ENCODE measurements at regions not wholly inside any gene's neighbourhood (a gene's known extent, or its start where the extent isn't known, plus 50 kb on each side); places are given as distances from the start of the nearest gene placed in this dataset.
"Not testable (repeated sequence)": the region's sequence is repeated elsewhere in the genome, so short reads cannot be mapped to it uniquely, and the experiment has no call there.

GRCh38 chr4:126526335-126526734, 1106.4 kb upstream of the INTU start:
- DNase-seq (ENCODE audit: low spot score) = no peak

DNA sequence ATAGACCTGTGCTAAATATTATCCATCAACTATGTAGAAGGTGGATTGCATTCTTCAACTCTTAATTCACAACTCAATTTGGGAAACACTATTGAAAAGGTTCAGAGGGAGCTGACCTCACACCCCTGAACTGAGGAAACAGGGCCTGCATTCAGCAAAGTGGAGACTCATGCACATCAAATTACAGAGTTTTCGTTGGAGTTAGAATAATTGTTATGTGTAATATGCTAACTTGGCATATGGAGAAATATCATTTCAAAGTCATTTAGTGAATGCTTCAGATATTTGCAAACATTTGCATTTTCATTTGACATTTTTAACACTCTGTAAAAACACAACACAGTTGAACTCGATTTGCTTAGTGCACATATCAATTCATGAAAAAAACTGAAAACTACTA, 1102.8 kb upstream of the INTU start:
- no peak for DNase-seq (ENCODE audit: low spot score)

DNA sequence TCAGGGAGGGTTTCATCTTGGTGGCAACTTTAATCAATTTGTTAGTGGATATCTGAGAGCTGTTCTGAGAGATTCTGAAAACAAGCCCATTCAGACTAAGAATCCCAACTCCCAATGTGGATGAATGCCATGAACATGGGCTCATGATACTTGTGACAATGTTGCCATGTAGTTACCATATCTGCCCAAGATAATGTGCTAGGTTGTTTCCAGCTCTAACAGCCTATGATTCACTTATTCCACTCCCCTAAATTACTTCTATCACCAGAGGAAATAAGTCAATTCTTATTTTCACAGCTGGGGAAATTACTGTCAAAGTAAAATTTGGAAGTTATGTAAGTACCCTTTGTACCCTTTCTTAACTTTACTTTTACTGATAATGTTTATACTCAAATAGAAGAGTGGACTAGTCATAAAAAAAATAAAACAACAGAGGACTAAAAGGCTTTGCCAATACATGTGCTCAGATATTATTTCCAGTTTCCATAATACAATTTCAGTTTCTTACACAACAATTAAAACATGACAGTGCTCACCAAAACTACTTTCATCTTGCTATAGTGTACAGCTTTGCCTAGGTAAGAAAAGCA, 1101.7 kb upstream of the INTU start:
- DNase-seq (ENCODE audit: low spot score) = no peak

DNA sequence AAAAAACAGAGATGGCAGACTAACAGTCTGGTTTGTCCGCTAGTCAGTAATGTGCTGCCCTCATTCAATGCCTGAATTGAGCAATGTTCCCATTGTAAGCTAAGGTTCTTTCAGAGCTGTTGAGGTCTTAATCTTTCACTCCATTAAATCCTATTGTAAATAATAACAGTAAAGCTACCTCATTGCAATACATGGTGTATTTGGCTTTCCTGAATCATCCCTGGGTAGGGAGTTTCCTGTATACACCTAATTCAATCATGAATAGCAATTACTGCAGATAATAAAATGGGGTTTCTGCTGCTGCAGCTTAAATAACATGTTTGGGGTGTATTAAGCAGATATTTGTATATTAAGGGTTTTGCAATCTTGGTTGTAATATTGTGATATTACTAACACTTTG, 1100.2 kb upstream of the INTU start:
- no peak for DNase-seq (ENCODE audit: low spot score)

GRCh38 chr4:126533146-126533805, 1099.5 kb upstream of the INTU start:
- peak; percentile 5 for DNase-seq (ENCODE audit: low spot score)

- DNase-seq (ENCODE audit: low spot score) = no peak
These were observed 1093.0 kb upstream of the INTU start for GRCh38 chr4:126539771-126540170.

- no peak for DNase-seq (ENCODE audit: low spot score)
These were observed 1090.9 kb upstream of the INTU start for GRCh38 chr4:126541820-126542219.

DNA sequence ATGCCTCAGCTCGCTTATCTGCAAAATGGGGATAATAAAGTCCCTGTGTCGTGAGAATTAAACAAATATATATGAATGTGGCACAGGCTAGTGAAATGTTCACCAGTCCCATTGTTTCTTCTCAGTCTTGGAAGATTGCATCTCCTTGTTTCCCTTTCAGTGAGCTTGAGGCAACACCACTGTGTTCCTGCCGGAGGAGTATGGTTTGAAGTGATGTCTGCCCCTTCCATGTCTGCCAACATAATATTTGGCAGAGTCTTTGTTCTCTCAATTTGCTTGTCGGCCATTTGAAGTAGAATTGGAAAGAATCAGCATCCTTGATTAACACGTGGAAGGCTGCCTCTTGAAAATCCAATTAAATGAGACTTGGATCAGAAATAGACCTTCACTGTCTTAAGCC, 1088.5 kb upstream of the INTU start:
- no peak for DNase-seq (ENCODE audit: low spot score)

DNA sequence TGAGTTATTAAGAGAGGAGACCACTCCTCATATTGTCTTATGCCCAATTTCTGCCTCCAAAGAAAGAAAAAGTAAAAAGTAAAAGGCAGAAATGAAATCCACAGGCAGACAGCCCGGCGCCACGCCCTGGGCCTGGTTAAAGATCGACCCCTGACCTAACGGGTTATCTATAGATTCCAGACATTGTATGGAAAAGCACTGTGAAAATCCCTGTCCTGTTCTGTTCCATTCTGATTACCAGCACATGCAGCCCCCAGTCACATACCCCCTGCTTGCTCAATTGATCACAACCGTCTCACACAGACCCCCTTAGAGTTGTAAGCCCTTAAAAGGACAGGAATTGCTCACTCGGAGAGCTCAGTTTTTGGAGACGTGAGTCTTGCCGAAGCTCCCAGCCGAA, 1086.6 kb upstream of the INTU start:
- DNase-seq (ENCODE audit: low spot score) = not testable (repeated sequence)

GRCh38 chr4:126547352-126547751, 1085.4 kb upstream of the INTU start:
- no peak for DNase-seq (ENCODE audit: low spot score)

- DNase-seq (ENCODE audit: low spot score) = no peak
These were observed 1083.9 kb upstream of the INTU start for GRCh38 chr4:126548890-126549289.

GRCh38 chr4:126552321-126552720, 1080.4 kb upstream of the INTU start:
- DNase-seq (ENCODE audit: low spot score) = no peak

- DNase-seq (ENCODE audit: low spot score) = no peak
These were observed 1079.5 kb upstream of the INTU start for GRCh38 chr4:126553248-126553647.

DNA sequence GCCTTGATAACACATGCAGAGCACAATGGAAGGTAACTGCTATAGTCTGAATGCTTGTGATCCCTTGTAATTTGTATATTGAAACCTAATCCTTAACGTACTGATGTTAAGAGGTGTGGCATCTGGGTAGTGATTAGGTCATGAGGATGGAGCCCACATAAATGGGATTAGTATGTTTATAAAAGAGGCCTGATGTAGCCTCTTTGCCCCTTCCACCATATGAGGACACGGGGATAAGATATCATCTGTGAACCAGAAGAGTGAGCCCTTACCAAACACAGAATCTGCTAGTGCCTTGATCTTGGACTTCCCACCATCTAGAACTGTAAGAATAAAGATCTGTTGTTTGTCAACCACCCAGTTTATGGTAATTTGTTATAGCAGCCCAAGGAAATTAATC, 1074.2 kb upstream of the INTU start:
- no peak for DNase-seq (ENCODE audit: low spot score)

- no peak for DNase-seq (ENCODE audit: low spot score)
These were observed 1072.8 kb upstream of the INTU start for GRCh38 chr4:126559961-126560360.

- DNase-seq (ENCODE audit: low spot score) = no peak
These were observed 1072.0 kb upstream of the INTU start for GRCh38 chr4:126560794-126561193.

DNA sequence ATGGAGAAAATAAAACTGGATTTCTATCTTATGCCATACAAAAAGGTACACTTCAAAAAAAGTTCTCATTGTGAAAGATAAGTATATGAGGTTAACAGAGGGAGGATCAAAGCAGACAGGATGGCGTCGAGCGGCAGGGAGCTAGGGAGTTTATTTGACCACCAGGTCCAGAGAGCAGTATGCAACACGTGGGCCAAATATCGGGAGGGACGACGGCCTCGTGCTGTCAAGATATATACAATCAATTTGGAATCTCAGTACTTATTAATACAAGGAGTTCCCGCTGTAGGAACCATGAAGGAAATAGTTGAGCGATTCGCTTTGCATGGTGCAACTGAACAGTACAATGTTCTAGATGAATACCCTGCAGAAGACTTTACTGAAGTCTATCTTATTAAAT, 1069.4 kb upstream of the INTU start:
- no peak for DNase-seq (ENCODE audit: low spot score)

GRCh38 chr4:126564283-126564854, 1068.4 kb upstream of the INTU start:
- no peak for DNase-seq (ENCODE audit: low spot score)

- no peak for DNase-seq (ENCODE audit: low spot score)
These were observed 1063.8 kb upstream of the INTU start for GRCh38 chr4:126568652-126569570.

GRCh38 chr4:126572264-126572663, 1060.5 kb upstream of the INTU start:
- no peak for DNase-seq (ENCODE audit: low spot score)

- no peak for DNase-seq (ENCODE audit: low spot score)
These were observed 1050.0 kb upstream of the INTU start for GRCh38 chr4:126582737-126583136.

GRCh38 chr4:126583509-126583908, 1049.2 kb upstream of the INTU start:
- no peak for DNase-seq (ENCODE audit: low spot score)

DNA sequence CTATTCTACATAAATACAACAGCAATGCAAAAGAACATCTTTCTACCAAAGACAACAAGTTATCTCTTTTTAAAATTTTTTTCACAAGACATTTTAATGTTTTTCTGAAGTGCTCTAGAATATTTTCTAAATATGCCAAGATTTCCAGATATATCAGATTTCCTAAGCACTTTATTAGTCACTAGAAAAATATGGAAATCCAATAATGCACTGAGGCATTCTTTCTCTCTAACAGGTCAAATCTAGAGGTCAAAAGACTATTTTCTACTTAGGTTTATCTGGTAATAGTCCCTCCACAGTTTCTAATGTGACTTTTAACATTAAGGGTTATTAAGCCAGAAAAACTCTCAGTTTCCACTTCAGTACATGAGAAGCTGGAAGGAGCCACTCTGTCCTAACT, 1041.2 kb upstream of the INTU start:
- no peak for DNase-seq (ENCODE audit: low spot score)

Measured in AG08395 (cell line).